ENCODE measurements at regions not wholly inside any gene's neighbourhood (a gene's known extent, or its start where the extent isn't known, plus 50 kb on each side); places are given as distances from the start of the nearest gene placed in this dataset.

GRCh38 chr2:145874466-145874865 is 1354.5 kb upstream of the ZEB2 start:
- peak in 2 of 58 donors; percentile 1 to 38 for DNase-seq

DNA sequence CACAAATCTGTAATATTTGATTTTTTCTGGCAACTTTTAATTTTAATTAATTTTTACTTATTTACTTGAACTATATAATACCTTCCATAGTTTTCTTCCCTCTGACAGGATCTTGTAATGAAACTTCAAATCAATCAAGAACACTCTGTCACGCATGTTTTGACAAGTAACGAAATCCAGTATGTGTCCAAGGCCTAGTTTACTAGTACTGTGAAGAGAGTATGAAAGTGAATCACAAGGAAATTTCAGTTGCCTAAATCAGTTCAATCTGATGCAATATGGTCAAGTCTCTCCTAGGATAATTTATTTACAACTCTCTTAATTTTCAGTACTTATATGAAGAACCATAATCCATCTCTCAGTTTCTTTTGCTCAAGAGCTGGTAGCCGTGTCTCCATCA is 1344.6 kb upstream of the ZEB2 start:
- DNase-seq: no peak

GRCh38 chr2:145861940-145862339 is 1342.0 kb upstream of the ZEB2 start:
- no peak for DNase-seq

GRCh38 chr2:145860083-145860482 is 1340.2 kb upstream of the ZEB2 start:
- no peak for DNase-seq

- DNase-seq: no peak
Observed at GRCh38 chr2:145855142-145855541, 1335.2 kb upstream of the ZEB2 start.

GRCh38 chr2:145854039-145854755 is 1334.3 kb upstream of the ZEB2 start:
- no peak for DNase-seq

DNA sequence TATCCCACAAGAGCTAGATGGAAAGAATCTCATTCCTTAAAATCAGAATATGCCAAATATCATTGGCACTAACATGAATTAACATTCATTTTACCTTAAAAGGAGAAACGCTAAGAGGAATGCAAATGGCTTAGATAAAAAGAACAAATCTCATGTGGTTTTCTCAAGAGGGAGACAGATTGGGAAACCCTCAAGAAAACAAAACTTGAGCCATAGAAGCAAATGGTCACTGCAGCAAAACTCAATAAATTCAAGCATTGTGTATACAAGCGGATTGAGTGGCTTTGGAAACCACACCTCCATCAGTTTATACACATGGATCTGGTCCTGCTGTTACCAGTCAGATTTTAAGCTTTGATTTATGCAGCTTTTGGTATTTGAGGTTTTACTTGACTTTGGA is 1331.8 kb upstream of the ZEB2 start:
- DNase-seq: no peak

- DNase-seq: no peak
Observed at GRCh38 chr2:145849466-145849865, 1329.5 kb upstream of the ZEB2 start.

DNA sequence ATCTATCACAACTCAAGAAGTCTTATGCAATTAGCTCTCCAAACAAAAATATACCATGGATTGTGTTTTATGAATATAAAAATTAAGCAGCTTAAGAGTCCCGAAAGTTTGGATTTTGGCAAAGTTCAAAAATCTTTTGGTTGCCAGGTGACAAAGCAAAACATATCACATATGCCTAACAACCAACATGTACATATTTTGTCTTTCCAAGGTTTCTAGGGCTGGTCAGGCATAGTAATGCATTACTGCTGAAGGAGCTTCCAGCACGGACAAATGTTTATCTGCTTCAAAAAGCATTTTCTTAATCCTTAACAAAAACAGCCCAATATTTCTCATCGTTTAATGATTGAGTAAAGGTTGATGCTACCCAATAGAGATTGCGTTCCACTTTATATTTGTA is 1327.1 kb upstream of the ZEB2 start:
- DNase-seq: no peak

GRCh38 chr2:145845923-145846322 is 1326.0 kb upstream of the ZEB2 start:
- DNase-seq: no peak

GRCh38 chr2:145845207-145845894 is 1325.4 kb upstream of the ZEB2 start:
- no peak for DNase-seq

GRCh38 chr2:145841973-145842372 is 1322.1 kb upstream of the ZEB2 start:
- DNase-seq: no peak

GRCh38 chr2:145836986-145837385 is 1317.1 kb upstream of the ZEB2 start:
- DNase-seq: no peak

GRCh38 chr2:145835665-145836064 is 1315.7 kb upstream of the ZEB2 start:
- no peak for DNase-seq

DNA sequence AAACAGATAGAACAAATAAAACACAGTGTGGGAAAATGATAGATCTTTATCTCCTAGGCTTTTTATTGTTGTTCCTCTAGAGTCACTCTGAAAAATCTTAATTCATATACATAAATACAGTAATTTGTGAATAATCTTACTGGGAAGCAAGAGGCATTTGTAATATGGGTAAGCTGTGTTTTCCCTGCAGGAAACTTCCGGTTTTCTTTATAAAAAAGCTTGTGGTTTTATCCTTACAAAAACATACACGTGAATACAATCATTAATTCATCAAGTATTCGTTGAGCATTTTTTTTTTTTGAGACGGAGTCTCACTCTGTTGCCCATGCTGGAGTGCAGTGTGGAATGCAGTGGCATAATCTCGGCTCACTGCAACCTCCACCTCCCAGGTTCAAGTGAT is 1312.8 kb upstream of the ZEB2 start:
- DNase-seq: no peak

DNA sequence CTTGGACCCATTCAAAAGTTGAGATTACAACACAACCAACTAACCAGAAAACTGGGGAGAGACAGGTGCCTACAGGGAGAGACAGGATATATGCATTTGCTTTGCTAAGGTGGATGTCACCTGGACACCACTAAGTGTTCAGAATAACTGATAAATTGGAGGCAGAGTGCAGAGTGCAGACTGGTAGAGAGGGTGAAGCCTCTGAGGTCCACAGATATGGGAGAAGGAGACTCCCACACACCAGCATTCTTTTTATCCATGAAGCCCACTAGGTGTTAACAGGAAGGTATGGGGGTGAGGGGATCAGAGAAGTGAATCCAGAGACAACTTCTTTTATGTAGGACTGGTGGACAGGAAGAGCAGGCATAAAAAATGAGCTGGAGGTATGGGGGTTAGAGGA is 1310.0 kb upstream of the ZEB2 start:
- DNase-seq: no peak

DNA sequence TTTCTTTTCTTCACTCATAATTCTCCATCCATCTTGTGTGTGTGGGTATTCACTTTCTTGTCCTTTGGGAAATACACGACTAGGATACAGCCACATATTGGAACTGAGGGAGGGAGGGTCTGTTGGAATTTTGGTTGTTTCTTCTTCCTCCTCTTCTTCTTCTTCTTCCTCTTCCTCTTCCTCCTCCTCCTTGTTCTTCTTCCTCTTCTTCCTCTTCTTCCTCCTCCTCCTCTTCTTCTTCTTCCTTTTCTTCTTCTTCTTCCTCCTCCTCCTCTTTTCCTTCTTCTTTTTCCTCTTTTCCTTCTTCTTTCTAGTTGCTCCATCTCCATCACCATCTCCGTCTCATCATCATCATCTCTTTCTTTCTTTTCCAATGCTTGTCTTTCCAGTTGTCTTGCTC is 1307.3 kb upstream of the ZEB2 start:
- DNase-seq: no peak

- DNase-seq: no peak
Observed at GRCh38 chr2:145824384-145824783, 1304.5 kb upstream of the ZEB2 start.

- DNase-seq: no peak
Observed at GRCh38 chr2:145822892-145823534, 1303.1 kb upstream of the ZEB2 start.

- no peak for DNase-seq
Observed at GRCh38 chr2:145820651-145821050, 1300.7 kb upstream of the ZEB2 start.

DNA sequence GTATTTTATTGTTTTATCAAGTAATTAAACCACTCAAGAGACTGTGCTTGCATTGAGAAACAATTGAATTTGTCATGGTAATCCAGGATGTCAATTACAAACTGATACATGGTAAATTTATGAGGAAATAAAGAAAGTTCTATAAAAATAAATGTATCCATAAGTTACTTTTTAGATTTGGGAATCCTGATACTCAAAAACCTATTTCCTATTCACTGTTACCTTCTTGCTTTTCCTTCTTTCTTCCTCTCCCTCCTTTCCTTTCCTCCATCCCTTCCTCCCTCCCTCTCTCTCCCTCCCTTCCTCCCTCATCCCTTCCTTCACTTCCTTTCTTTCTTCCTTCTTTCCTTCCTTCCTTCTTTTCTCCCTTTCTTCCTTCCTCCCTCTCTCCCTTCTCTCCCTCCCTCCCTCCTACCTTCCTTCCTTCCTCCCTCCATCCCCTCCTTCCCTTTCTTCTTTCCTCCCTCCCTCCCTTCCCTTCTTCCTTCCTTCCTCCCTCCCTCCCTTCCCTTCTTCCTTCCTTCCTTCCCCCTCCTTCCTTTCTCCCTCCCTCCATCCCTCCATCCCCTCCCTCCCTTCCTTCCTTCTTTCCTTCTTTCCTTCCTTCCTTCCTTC is 1299.1 kb upstream of the ZEB2 start:
- no peak for DNase-seq

- DNase-seq: no peak
Observed at GRCh38 chr2:145815933-145816332, 1296.0 kb upstream of the ZEB2 start.

Data from anterior cingulate cortex (tissue), 58 donors.